Fibroblast of skin of right biceps (primary cell): ENCODE measurements at regions not wholly inside any gene's neighbourhood (a gene's known extent, or its start where the extent isn't known, plus 50 kb on each side); places are given as distances from the start of the nearest gene placed in this dataset.
"Not testable (repeated sequence)": the region's sequence is repeated elsewhere in the genome, so short reads cannot be mapped to it uniquely, and the experiment has no call there.

Experiments
- DNase-seq: peaks from one replicate; pipeline ENCODE4 v3.0.0-alpha.2; 2013

DNA sequence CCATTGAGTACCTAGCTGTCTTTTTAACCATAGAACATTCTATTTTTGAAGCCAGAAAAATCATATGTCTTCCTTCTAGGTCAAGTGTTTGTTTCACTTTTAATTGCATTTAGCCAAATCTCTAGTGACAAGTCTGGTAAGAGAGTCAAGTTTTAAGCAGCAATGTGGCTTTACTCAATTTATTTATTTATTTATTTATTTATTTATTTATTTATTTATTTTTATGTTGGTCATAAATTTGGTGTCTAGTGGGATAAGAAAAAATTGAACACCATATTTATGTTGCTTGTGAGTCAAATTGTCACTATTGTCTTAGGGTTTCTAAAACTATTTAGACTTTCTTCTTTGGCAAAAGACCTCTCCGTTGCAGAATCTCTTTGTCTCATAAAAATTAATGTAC is 174.5 kb upstream of the BCHE start:
- no peak for DNase-seq

DNA sequence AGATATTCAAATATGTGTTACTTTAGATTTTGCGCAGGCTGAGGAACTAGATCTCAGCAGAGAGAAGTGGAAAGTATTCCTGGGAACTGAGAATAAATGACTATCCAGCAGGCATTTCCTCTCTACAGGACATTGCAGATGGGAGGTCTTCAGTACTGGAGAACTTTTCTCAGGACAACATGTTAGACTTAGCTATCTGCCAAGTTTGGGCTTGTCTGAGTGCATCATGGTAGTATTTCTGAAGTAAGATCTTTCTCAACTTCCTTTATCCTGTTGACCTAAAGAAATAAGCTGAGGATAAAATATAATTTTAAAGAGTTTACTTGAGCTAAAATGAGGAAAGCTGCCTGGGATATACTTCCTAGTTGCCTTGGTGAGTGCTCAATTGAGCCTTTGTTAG is 167.9 kb upstream of the BCHE start:
- DNase-seq = no peak

DNA sequence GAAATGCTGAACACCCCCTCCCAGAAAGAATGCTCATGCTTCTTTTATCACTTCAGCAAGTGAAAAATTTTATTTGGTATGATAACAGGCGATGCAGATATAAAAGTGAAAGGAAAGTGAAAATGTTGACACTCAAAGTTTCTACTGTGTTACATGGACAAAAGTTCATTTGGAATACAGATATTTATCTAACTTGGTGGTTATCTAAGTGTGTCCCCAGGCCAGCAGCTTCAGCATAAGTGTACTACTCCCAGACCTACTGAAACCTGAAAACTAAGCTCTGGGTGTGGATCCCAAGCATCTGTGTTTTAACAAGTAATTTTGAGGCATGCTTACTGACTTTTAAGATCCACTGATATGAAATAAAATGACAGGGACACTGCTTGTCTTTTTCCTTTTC is 157.1 kb upstream of the BCHE start:
- no peak for DNase-seq

DNA sequence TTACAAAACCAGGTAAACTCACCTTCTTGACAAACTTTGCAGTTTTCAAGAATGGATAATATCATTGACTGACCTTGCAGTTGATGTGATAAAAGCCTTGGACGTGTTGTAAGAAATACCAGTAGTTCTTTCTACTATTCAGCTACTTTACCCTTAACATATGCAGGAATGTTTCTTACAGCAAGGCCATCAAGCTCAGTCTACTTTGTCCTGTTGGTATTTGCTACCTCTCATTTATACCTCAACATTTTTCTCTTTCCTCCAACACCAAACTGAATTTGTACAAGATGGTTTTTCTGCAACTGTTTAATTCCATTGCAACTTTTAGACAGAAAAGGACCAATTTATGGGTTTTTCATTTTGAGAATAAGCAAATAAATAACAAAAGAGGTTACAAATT is 147.4 kb upstream of the BCHE start:
- no peak for DNase-seq

DNA sequence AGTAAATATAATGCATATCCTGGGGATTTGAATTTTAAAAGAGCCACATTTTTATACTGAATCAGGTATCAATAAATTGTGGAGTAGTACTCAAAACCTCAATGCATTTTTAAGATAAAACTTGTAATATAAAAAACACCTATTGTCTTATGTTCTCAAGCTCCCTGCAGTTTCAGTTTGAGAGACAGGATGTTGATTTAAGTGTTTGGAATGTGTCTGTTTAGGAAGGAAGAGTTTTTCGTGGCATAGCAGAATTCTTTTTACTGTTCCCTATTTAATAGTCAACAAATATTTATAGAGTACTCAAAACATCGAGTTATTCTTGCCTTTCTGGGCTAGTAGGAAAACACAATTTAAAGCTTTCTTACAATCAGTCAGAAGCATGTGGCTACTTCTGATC is 146.1 kb upstream of the BCHE start:
- peak; percentile 14 for DNase-seq

DNA sequence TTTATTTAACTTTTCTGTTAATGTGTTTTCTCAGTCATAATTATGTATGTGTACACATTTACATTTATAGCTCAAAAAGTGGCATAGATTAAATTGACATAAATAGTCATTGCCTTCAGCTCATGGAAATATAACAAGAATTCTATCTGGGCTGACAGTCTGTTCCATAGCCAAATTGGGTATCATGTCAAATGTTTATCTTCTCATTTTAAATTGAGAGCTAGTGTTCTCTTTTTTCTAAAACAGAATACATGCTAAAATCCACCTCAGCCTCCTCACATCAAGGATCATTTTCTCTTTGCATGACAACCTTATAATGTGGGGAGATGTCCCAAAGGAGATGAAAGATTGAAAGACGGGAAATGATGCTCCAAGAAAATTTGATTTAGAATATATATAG is 144.1 kb upstream of the BCHE start:
- DNase-seq = no peak

DNA sequence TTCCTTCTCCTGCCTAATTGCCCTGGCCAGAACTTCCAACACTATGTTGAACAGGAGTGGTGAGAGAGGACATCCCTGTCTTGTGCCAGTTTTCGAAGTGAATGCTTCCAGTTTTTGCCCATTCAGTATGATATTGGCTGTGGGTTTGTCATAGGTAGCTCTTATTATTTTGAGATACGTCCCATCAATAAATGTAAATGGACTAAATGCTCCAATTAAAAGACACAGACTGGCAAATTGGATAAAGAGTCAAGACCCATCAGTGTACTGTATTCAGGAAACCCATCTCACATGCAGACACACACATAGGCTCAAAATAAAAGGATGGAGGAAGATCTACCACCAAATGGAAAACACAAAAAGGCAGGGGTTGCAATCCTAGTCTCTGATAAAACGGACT is 123.6 kb upstream of the BCHE start:
- DNase-seq = not testable (repeated sequence)

DNA sequence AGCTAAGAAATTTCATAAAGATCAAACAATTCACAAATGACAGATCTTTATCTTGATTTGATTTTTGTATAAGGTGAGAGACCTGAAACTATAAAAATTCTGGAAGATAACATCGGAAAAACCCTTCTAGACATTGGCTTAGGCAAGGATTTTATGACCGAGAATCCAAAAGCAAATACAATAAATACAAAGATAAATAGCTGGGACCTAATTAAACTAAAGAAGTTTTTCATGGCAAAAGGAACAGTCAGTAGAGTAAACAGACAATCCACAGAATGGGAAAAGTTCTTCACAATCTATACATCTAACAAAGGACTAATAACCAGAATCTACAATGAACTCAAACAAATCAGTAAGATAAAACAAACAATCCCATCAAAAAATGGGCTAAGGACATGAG is 116.9 kb upstream of the BCHE start:
- DNase-seq = no peak

DNA sequence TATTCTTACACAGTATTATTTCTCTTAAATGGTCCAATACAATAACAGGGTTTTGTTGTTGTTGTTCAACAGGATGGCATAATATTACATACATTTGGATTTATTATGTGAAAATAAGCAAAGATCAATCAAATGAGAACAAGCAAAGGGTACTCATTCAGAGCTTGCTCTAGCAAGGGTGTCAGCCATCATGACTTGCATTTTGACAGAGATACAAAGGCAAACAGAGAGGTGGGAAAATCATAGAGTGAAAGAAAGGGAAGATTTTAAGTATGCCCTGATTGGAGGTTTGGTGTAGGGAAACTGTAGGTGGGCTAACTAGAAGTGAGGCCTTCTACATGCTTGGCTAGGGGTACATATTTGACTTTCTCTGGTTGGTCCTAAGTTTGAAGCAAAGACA is 109.1 kb upstream of the BCHE start:
- DNase-seq = no peak

DNA sequence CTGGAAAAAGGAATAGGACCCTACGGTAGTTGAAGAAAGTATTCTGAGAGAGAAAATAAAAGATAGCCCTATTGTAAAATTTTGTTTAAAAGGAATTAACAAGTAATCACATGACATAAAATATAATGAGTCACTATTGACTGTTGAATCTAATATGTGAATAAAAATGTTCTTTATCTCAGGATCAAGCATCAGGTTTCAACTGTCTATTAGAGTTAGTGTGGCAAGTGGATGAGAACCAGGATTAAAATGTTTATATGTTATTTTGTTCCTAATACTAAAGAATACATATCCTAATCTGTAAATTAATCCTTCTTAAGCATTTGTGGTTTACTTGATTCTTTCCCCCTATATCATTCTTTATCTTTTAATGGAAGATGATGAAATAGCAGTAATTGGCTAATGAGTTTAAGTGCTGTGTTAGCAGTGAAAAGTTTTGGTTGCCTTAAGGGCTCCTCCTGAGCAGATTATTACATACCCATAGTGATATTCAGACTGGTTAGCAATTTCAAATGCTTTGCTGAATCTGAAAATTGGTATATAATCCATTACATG is 101.8 kb upstream of the BCHE start:
- no peak for DNase-seq

DNA sequence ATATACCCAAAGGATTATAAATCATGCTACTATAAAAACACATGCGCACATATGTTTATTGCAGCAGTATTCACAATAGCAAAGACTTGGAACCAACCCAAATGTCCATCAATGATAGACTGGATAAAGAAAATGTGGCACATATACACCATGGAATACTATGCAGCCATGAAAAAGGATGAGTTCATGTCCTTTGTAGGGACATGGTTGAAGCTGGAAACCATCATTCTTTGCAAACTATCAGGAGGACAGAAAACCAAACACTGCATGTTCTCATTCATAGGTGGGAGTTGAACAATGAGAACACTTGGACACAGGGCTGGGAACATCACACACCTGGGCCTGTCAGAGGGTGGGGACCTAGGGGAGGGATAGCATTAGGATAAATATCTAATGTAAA is 98.9 kb upstream of the BCHE start:
- not testable (repeated sequence) for DNase-seq

DNA sequence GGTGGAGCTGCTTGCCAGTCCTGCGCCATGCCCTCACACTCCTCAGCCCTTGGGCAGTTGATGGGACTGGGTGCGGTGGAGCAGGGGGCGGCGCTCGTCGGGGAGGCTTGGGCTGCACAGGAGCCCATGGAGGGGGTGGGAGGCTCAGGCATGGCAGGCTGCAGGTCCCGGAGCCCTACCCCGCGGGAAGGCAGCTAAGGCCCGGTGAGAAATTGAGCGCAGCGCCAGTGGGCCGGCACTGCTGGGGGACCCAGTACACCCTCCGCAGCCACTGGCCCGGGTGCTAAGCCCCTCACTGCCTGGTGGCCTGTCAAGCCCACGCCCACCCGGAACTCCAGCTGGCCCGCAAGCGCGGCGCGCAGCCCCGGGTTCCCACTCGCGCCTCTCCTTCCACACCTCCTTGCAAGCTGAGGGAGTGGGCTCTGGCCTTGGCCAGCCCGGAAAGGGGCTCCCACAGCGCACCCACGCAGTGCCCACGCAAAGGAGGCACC is 87.1 kb upstream of the BCHE start:
- not testable (repeated sequence) for DNase-seq

DNA sequence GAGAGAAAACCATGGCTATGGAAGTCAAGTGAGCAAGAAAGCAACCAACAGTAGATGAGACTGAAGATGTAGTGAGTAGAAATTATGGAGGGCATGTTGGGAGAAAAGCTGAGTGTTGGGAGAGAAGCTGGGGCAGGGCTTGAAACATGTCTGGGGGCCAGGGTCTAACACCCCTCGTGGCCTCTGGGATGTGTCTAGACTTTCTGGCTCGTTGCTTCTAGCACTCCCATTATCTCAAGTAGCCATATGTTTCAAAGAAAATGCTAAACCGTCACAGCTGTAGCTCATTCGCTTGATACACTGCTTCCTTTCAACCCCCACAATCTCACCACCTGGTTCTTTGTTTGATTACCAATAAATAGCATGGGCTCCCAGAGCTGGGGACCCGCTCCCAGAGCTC is 83.8 kb upstream of the BCHE start:
- no peak for DNase-seq

DNA sequence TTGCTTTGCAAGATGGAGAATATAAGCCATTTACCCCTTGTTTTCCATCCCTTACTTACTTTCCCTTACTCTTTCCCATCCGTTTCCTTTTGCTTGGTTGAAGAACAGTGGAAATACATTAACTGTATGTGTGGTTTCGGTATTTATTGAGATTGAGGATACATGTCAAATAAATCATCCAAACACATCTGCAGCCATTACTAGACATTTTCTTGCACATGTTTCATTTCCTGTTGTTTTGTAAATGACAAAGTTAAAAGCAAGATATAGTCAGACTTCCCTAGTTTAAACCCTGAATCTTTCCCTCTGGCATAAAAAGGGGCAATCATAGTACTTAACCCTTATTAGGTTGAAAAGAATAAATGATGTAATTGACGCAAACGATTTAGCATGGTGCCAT is 82.1 kb upstream of the BCHE start:
- no peak for DNase-seq

DNA sequence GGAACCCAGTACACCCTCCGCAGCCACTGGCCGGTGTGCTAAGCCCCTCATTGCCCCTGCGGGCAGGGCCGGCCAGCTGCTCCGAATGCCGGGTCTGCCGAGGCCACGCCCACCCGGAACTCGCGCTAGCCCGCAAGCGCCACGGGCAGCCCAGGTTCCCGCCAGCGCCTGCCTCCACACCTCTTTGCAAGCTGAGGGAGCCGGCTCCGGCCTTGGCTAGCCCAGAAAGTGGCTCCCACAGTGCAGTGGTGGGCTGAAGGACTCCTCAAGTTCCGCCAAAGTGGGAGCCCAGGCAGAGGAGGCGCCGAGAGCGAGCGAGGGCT is 81.4 kb upstream of the BCHE start:
- DNase-seq = no peak

DNA sequence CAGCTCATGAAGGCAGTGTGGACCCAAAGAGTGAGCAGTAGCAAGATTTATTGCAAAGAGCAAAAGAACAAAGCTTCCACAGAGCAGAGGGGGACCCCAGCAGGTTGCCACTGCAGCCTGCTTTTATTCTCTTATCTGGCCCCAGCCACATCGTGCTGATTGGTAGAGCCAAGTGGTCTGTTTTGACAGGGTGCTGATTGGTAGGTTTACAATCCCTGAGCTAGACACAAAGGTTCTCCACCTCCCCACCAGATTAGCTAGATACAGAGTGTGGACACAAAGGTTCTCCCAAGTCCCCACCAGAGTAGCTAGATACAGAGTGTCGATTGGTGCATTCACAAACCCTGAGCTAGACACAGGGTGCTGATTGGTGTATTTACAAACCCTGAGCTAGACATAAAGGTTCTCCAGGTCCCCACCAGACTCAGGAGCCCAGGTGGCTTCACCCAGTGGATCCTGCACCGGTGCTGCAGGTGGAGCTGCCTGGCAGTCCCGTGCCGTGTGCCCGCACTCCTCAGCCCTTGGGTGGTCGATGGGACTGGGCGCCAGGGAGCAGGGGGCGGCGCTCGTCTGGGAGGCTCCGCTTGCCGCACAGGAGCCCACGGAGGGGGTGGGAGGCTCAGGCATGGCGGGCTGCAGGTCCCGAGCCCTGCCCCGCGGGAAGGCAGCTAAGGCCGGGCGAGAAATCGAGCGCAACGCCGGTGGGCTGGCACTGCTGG is 80.9 kb upstream of the BCHE start:
- DNase-seq = not testable (repeated sequence)

DNA sequence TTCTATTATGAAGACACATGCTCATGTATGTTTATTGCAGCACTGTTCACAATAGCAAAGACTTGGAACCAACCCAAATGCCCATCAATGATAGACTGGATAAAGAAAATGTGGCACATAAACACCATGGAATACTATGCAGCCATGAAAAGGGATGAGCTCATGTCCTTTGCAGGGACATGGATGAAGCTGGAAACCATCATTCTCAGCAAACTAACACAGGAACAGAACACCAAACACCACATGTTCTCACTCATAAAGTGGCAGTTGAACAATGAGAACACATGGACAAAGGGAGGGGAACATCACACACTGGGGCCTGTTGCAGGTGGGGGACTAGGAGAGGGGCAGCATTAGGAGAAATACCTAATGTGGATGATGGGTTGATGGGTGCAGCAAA is 77.9 kb upstream of the BCHE start:
- DNase-seq = not testable (repeated sequence)

DNA sequence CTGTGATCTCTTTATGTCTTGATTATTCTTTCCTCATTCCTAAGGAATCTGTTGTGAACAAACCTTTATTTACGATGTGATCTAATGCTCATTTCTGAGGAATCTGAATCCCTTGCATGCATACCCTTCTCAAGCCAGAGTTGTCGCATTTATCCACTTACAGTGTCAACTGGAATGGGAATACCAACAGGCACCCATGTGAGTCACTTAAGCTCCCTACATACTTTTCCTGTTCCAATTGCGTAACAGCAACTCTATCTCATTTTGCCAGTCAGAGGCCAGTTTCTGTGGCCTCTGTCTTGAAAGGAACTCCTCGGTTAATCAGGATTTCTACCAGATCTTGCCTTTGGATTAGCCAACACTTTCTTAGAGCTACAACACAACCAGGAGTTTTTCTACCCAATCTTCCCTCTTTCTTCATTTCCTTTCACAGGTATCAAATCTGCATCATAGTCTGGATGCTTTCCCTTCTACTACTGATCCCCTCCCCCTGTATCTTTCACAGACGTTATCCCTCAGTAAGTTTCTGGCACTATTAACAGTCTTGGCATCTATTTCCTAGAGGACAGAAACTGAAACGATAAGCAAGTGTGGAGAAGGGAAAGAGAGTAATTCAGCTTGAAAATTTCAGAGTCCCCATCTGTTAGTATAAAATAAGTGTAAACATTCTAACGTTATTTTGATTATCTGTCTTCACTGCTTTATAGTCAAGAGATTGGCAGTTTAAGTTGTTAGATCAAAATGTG is 66.8 kb upstream of the BCHE start:
- DNase-seq = peak; percentile 26

DNA sequence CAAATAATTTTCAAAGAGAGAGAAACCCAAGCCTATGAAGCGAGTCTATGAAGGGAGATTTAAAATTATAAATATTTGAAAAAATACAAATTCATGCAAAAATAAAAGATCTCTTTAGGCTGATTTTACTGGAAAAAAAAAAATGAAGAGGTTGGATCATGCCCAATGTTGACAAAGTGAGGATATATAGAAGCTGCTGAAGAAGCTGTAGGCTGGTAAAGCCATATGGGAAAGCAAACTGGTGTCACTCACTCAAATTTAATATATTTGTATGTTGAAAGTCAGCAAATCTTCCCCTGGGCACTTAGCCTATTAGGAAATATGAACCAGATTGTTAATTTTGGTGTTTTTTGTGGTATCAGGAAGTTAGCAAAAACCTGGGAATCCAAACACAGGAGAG is 61.8 kb upstream of the BCHE start:
- DNase-seq = no peak

DNA sequence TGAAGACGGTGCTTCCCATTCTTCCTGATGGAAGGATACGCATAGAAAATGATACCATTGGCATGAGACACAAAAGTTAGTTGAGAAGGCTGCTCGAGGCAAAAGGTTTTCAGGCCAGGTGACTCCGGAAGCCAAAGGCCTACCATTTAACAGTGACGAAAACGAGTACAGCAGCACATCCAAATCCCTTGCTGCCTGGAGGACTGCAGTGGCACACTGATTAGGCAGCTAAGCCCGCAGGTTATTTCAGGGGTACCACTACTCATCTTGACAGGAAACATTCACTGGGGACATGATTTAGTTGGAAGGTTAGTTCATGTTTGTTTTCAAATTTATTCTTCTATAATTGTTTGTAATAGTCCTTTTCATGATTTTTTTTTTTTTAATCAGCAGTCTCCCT is 59.9 kb upstream of the BCHE start:
- no peak for DNase-seq

DNA sequence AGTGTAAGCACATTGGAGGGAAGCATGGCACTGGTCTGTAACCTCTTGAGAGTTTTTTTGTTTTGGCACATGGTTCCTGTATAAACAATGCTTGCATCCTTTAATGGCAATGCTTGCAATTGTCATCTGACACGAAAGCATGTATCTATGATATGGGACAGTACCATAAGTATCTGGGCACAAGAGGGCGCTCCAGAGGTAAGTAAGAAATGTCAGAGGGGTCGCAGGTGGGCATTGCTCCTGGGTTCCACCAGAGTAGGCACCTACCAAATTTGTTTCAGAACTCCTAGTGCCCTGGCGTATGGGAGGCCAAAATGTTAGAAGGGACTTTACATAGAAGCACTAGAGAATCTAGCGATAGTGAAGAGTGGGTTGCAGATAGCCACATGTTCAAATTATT is 58.7 kb upstream of the BCHE start:
- DNase-seq = peak; percentile 15

DNA sequence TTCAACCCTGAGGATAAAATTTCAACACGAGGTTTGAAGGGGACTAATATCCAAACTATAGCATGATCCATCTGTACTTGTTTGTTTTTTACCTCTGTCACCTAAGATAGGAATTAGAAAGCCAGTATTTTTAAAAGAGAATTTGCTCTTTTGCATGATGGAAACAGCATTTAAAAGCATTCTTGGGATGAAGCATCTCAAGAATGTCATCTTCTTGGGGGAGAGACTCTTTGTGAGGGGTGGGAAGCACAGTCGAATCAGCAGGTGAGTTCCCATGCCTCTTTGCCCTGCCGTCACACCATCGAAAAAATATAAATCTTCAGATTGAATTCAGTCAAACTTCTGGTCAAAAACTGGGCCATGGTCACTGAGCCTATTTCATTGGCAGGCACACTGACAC is 55.3 kb upstream of the BCHE start:
- DNase-seq = no peak
